DOHH2 (cell line): ENCODE measurements at regions not wholly inside any gene's neighbourhood (a gene's known extent, or its start where the extent isn't known, plus 50 kb on each side); places are given as distances from the start of the nearest gene placed in this dataset.

ENCODE experiments used
- CTCF ChIP-seq: fragments of 200-600 bp; sonication (generic); IDR thresholded peaks from one replicate; pipeline ENCODE4 v1.5.1; 2014; ENCODE audit warnings: antibody characterized with exemption, mild to moderate bottlenecking, low read depth, low read length; ENCODE audit not compliant: poor library complexity, severe bottlenecking
- EZH2phosphoT487 ChIP-seq: fragments of 200-600 bp; sonication (generic); IDR thresholded peaks from 2 replicates; pipeline ENCODE4 v1.6.1; 2017; ENCODE audit warnings: borderline replicate concordance, mild to moderate bottlenecking, antibody characterized with exemption, low read length, moderate library complexity, mixed read lengths

- TF ChIP-seq CTCF (no peak), EZH2phosphoT487 (no peak)
These were observed 100.6 kb upstream of the PRSS16 start for GRCh38 chr6:27146706-27147505.
